WTC11 (cell line): ENCODE measurements at regions not wholly inside any gene's neighbourhood (a gene's known extent, or its start where the extent isn't known, plus 50 kb on each side); places are given as distances from the start of the nearest gene placed in this dataset.

Experiments used
- ATAC-seq: fragments of 200-7000 bp; cut with Tn5 transposase; 2 replicates; pipeline ENCODE4 v1.10.0; 2021; ENCODE audit warnings: mild to moderate bottlenecking, moderate library complexity
- CTCF ChIA-PET: fragments of 300-600 bp; sonication (Branson Sonifier 250); formaldehyde crosslinking; loops from one replicate; lab custom pipeline; 2021; ENCODE audit warnings: antibody characterized with exemption; lab: Charles Lee
- POLR2A ChIA-PET: fragments of 350-600 bp; sonication (Branson Sonifier 250); formaldehyde crosslinking; loops from one replicate; lab custom pipeline; 2021; ENCODE audit warnings: antibody characterized with exemption; lab: Charles Lee
- DNase-seq: peaks from one replicate; pipeline ENCODE4 v3.0.0; 2021; ENCODE audit warnings: low spot score
- H3K27ac Mint-ChIP-seq: 2 replicates; pipeline ENCODE4 v1.8.0; 2021; ENCODE audit warnings: mixed read lengths
- H3K27me3 Mint-ChIP-seq: 2 replicates; pipeline ENCODE4 v1.8.0; 2021; ENCODE audit warnings: low read depth, mild to moderate bottlenecking, moderate library complexity, mixed read lengths
- H3K36me3 Mint-ChIP-seq: 2 replicates; pipeline ENCODE4 v1.8.0; 2021; ENCODE audit warnings: mixed read lengths
- H3K4me1 Mint-ChIP-seq: 2 replicates; pipeline ENCODE4 v1.8.0; 2022; ENCODE audit warnings: mixed read lengths
- H3K4me3 Mint-ChIP-seq: 2 replicates; pipeline ENCODE4 v1.8.0; 2021; ENCODE audit warnings: mild to moderate bottlenecking, moderate library complexity, mixed read lengths
- H3K9me3 Mint-ChIP-seq: 2 replicates; pipeline ENCODE4 v1.8.0; 2021; ENCODE audit warnings: mixed read lengths
- ATF1 ChIP-seq: sonication (generic); formaldehyde crosslinking; IDR thresholded peaks from 2 replicates; pipeline ENCODE4 v1.8.1; 2023; ENCODE audit warnings: mild to moderate bottlenecking, moderate library complexity, missing genetic modification reagents
- ESRRA ChIP-seq: sonication (generic); formaldehyde crosslinking; IDR thresholded peaks from 2 replicates; pipeline ENCODE4 v1.8.1; 2022; ENCODE audit warnings: mild to moderate bottlenecking, missing genetic modification reagents, borderline replicate concordance
- ETV6 ChIP-seq: sonication (generic); formaldehyde crosslinking; IDR thresholded peaks from 2 replicates; pipeline ENCODE4 v1.8.1; 2022; ENCODE audit warnings: mild to moderate bottlenecking, missing genetic modification reagents
- GABPB1 ChIP-seq: sonication (generic); formaldehyde crosslinking; IDR thresholded peaks from 2 replicates; pipeline ENCODE4 v1.8.1; 2023; ENCODE audit warnings: mild to moderate bottlenecking, missing genetic modification reagents
- GRHL2 ChIP-seq: fragments of 250-450 bp; sonication (Bioruptor Pico); IDR thresholded peaks from 2 replicates; pipeline ENCODE4 v1.8.0; 2022; ENCODE audit warnings: mild to moderate bottlenecking, moderate library complexity; ENCODE audit not compliant: insufficient replicate concordance, severe bottlenecking
- GTF2I ChIP-seq: fragments of 250-450 bp; sonication (Bioruptor Pico); conservative IDR thresholded peaks from 2 replicates; pipeline ENCODE4 v1.4.0; 2021; ENCODE audit warnings: mild to moderate bottlenecking
- IRF2 ChIP-seq: sonication (generic); formaldehyde crosslinking; IDR thresholded peaks from 2 replicates; pipeline ENCODE4 v1.8.0; 2022; ENCODE audit warnings: low read depth, missing genetic modification reagents, borderline replicate concordance
- MYBL2 ChIP-seq: sonication (generic); formaldehyde crosslinking; IDR thresholded peaks from 2 replicates; pipeline ENCODE4 v1.8.1; 2023; ENCODE audit warnings: mild to moderate bottlenecking, moderate library complexity, missing genetic modification reagents
- NFATC4 ChIP-seq: fragments of 250-450 bp; sonication (Bioruptor Pico); IDR thresholded peaks from 2 replicates; pipeline ENCODE4 v1.9.0; 2021; ENCODE audit warnings: mild to moderate bottlenecking
- SMAD3 ChIP-seq: sonication (generic); formaldehyde crosslinking; IDR thresholded peaks from 2 replicates; pipeline ENCODE4 v1.8.0; 2022; ENCODE audit warnings: missing genetic modification reagents, mild to moderate bottlenecking, borderline replicate concordance
- TEAD1 ChIP-seq: sonication (generic); formaldehyde crosslinking; IDR thresholded peaks from 2 replicates; pipeline ENCODE4 v1.8.0; 2022; ENCODE audit warnings: mild to moderate bottlenecking, missing genetic modification reagents
- TF ChIP-seq, protein P1 (sequence below): sonication (generic); formaldehyde crosslinking; IDR thresholded peaks from 2 replicates; pipeline ENCODE4 v1.8.1; 2023; ENCODE audit warnings: mild to moderate bottlenecking, missing genetic modification reagents
- TF ChIP-seq, protein P2 (sequence below): sonication (generic); formaldehyde crosslinking; IDR thresholded peaks from 2 replicates; pipeline ENCODE4 v1.8.0; 2023; ENCODE audit warnings: mild to moderate bottlenecking, missing genetic modification reagents
- TF ChIP-seq, protein P3 (sequence below): fragments of 250-450 bp; sonication (Bioruptor Pico); IDR thresholded peaks from 2 replicates; pipeline ENCODE4 v1.9.0; 2021; ENCODE audit warnings: mild to moderate bottlenecking
- TF ChIP-seq, protein P4 (sequence below): sonication (generic); formaldehyde crosslinking; IDR thresholded peaks from 2 replicates; pipeline ENCODE4 v1.8.0; 2022; ENCODE audit warnings: mild to moderate bottlenecking, missing genetic modification reagents
- TF ChIP-seq, protein P5 (sequence below): sonication (generic); formaldehyde crosslinking; IDR thresholded peaks from 2 replicates; pipeline ENCODE4 v1.8.1; 2022; ENCODE audit warnings: missing genetic modification reagents, borderline replicate concordance
- TF ChIP-seq, protein P6 (sequence below): fragments of 250-450 bp; sonication (Bioruptor Pico); IDR thresholded peaks from 2 replicates; pipeline ENCODE4 v1.8.0; 2021; ENCODE audit warnings: mild to moderate bottlenecking
- TF ChIP-seq, protein P7 (sequence below): fragments of 200-600 bp; IDR thresholded peaks from 2 replicates; pipeline ENCODE4 v1.8.0; 2022; ENCODE audit warnings: antibody characterized with exemption
- TF ChIP-seq, protein P8 (sequence below): sonication (generic); formaldehyde crosslinking; IDR thresholded peaks from 2 replicates; pipeline ENCODE4 v1.8.1; 2023; ENCODE audit warnings: mild to moderate bottlenecking, missing genetic modification reagents, moderate library complexity
- TF ChIP-seq, protein P9 (sequence below): sonication (generic); formaldehyde crosslinking; IDR thresholded peaks from 2 replicates; pipeline ENCODE4 v1.8.0; 2022; ENCODE audit warnings: mild to moderate bottlenecking, missing genetic modification reagents

DNA sequence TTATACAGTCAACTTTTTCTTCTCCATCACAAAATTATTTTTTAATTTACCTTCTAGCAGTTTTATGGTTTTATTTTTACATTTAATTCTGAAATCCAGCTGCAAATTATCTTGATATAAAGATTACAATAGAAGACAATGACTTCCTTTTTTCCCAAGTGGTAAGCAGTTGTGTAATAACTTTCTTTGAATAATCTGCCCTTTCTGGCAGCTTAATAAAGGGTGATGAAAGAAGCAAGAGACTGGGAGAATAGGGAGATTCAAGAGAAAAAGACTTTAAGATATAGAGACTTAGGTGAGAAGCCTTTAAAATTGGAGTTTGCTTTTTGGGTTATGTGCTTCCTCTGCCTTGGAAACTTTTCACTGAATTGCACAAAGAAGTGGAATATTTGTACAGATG is 100.4 kb upstream of the FREM1 start:
- TF ChIP-seq, protein P1, sequence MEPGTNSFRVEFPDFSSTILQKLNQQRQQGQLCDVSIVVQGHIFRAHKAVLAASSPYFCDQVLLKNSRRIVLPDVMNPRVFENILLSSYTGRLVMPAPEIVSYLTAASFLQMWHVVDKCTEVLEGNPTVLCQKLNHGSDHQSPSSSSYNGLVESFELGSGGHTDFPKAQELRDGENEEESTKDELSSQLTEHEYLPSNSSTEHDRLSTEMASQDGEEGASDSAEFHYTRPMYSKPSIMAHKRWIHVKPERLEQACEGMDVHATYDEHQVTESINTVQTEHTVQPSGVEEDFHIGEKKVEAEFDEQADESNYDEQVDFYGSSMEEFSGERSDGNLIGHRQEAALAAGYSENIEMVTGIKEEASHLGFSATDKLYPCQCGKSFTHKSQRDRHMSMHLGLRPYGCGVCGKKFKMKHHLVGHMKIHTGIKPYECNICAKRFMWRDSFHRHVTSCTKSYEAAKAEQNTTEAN (CRISPR knock-in tag), result no peak
- TF ChIP-seq SMAD3 (CRISPR knock-in tag) (no peak), NFATC4 (CRISPR knock-in tag) (no peak), GABPB1 (CRISPR knock-in tag) (no peak), ETV6 (CRISPR knock-in tag) (no peak), ESRRA (CRISPR knock-in tag) (no peak), ATF1 (no peak), TEAD1 (CRISPR knock-in tag) (no peak), IRF2 (no peak), GRHL2 (CRISPR knock-in tag) (no peak), MYBL2 (CRISPR knock-in tag) (no peak), GTF2I (CRISPR knock-in tag) (no peak)
- TF ChIP-seq, protein P2, sequence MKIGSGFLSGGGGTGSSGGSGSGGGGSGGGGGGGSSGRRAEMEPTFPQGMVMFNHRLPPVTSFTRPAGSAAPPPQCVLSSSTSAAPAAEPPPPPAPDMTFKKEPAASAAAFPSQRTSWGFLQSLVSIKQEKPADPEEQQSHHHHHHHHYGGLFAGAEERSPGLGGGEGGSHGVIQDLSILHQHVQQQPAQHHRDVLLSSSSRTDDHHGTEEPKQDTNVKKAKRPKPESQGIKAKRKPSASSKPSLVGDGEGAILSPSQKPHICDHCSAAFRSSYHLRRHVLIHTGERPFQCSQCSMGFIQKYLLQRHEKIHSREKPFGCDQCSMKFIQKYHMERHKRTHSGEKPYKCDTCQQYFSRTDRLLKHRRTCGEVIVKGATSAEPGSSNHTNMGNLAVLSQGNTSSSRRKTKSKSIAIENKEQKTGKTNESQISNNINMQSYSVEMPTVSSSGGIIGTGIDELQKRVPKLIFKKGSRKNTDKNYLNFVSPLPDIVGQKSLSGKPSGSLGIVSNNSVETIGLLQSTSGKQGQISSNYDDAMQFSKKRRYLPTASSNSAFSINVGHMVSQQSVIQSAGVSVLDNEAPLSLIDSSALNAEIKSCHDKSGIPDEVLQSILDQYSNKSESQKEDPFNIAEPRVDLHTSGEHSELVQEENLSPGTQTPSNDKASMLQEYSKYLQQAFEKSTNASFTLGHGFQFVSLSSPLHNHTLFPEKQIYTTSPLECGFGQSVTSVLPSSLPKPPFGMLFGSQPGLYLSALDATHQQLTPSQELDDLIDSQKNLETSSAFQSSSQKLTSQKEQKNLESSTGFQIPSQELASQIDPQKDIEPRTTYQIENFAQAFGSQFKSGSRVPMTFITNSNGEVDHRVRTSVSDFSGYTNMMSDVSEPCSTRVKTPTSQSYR (CRISPR knock-in tag), result no peak
- TF ChIP-seq, protein P3, sequence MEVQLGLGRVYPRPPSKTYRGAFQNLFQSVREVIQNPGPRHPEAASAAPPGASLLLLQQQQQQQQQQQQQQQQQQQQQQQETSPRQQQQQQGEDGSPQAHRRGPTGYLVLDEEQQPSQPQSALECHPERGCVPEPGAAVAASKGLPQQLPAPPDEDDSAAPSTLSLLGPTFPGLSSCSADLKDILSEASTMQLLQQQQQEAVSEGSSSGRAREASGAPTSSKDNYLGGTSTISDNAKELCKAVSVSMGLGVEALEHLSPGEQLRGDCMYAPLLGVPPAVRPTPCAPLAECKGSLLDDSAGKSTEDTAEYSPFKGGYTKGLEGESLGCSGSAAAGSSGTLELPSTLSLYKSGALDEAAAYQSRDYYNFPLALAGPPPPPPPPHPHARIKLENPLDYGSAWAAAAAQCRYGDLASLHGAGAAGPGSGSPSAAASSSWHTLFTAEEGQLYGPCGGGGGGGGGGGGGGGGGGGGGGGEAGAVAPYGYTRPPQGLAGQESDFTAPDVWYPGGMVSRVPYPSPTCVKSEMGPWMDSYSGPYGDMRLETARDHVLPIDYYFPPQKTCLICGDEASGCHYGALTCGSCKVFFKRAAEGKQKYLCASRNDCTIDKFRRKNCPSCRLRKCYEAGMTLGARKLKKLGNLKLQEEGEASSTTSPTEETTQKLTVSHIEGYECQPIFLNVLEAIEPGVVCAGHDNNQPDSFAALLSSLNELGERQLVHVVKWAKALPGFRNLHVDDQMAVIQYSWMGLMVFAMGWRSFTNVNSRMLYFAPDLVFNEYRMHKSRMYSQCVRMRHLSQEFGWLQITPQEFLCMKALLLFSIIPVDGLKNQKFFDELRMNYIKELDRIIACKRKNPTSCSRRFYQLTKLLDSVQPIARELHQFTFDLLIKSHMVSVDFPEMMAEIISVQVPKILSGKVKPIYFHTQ (CRISPR knock-in tag), result no peak
- TF ChIP-seq, protein P4, sequence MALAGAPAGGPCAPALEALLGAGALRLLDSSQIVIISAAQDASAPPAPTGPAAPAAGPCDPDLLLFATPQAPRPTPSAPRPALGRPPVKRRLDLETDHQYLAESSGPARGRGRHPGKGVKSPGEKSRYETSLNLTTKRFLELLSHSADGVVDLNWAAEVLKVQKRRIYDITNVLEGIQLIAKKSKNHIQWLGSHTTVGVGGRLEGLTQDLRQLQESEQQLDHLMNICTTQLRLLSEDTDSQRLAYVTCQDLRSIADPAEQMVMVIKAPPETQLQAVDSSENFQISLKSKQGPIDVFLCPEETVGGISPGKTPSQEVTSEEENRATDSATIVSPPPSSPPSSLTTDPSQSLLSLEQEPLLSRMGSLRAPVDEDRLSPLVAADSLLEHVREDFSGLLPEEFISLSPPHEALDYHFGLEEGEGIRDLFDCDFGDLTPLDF (CRISPR knock-in tag), result no peak
- TF ChIP-seq, protein P5, sequence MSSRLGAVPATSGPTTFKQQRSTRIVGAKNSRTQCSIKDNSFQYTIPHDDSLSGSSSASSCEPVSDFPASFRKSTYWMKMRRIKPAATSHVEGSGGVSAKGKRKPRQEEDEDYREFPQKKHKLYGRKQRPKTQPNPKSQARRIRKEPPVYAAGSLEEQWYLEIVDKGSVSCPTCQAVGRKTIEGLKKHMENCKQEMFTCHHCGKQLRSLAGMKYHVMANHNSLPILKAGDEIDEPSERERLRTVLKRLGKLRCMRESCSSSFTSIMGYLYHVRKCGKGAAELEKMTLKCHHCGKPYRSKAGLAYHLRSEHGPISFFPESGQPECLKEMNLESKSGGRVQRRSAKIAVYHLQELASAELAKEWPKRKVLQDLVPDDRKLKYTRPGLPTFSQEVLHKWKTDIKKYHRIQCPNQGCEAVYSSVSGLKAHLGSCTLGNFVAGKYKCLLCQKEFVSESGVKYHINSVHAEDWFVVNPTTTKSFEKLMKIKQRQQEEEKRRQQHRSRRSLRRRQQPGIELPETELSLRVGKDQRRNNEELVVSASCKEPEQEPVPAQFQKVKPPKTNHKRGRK (CRISPR knock-in tag), result no peak
- TF ChIP-seq, protein P6, sequence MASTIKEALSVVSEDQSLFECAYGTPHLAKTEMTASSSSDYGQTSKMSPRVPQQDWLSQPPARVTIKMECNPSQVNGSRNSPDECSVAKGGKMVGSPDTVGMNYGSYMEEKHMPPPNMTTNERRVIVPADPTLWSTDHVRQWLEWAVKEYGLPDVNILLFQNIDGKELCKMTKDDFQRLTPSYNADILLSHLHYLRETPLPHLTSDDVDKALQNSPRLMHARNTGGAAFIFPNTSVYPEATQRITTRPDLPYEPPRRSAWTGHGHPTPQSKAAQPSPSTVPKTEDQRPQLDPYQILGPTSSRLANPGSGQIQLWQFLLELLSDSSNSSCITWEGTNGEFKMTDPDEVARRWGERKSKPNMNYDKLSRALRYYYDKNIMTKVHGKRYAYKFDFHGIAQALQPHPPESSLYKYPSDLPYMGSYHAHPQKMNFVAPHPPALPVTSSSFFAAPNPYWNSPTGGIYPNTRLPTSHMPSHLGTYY (CRISPR knock-in tag), result no peak
- TF ChIP-seq, protein P7, sequence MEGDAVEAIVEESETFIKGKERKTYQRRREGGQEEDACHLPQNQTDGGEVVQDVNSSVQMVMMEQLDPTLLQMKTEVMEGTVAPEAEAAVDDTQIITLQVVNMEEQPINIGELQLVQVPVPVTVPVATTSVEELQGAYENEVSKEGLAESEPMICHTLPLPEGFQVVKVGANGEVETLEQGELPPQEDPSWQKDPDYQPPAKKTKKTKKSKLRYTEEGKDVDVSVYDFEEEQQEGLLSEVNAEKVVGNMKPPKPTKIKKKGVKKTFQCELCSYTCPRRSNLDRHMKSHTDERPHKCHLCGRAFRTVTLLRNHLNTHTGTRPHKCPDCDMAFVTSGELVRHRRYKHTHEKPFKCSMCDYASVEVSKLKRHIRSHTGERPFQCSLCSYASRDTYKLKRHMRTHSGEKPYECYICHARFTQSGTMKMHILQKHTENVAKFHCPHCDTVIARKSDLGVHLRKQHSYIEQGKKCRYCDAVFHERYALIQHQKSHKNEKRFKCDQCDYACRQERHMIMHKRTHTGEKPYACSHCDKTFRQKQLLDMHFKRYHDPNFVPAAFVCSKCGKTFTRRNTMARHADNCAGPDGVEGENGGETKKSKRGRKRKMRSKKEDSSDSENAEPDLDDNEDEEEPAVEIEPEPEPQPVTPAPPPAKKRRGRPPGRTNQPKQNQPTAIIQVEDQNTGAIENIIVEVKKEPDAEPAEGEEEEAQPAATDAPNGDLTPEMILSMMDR, result no peak
- TF ChIP-seq, protein P8, sequence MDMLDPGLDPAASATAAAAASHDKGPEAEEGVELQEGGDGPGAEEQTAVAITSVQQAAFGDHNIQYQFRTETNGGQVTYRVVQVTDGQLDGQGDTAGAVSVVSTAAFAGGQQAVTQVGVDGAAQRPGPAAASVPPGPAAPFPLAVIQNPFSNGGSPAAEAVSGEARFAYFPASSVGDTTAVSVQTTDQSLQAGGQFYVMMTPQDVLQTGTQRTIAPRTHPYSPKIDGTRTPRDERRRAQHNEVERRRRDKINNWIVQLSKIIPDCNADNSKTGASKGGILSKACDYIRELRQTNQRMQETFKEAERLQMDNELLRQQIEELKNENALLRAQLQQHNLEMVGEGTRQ, result no peak
- TF ChIP-seq, protein P9, sequence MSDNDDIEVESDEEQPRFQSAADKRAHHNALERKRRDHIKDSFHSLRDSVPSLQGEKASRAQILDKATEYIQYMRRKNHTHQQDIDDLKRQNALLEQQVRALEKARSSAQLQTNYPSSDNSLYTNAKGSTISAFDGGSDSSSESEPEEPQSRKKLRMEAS (CRISPR knock-in tag), result no peak
- Mint-ChIP-seq H3K4me3 (no peak overlapping the region), H3K4me1 (no peaks in the 10 kb centered on the region), H3K27ac (no peak overlapping the region), H3K36me3 (no peaks in the 10 kb centered on the region), H3K9me3 (peaks cover 5% of the 10 kb centered on the region; the same call in 1 of the 2 replicates), H3K27me3 (no peaks in the 10 kb centered on the region; the same call in 1 of the 2 replicates)
- CTCF ChIA-PET, result no interaction called here
- POLR2A ChIA-PET, result no interaction called here
- no peak for DNase-seq
- ATAC-seq, result no peak
